GM21786 (cell line): ENCODE measurements at regions not wholly inside any gene's neighbourhood (a gene's known extent, or its start where the extent isn't known, plus 50 kb on each side); places are given as distances from the start of the nearest gene placed in this dataset.
"Not testable (repeated sequence)": the region's sequence is repeated elsewhere in the genome, so short reads cannot be mapped to it uniquely, and the experiment has no call there.

Experiments used
- ATAC-seq: cut with Tn5 transposase; IDR thresholded peaks from one replicate; pipeline ENCODE4 v1.9.1; 2021; ENCODE audit not compliant: unreplicated experiment

GRCh38 chr14:105635560-105635959 lies 109.2 kb downstream of the TMEM121 start:
- ATAC-seq: no peak

GRCh38 chr14:105636021-105636420 lies 109.6 kb downstream of the TMEM121 start:
- not testable (repeated sequence) for ATAC-seq

- ATAC-seq: no peak
Observed at GRCh38 chr14:105636935-105637334, 110.6 kb downstream of the TMEM121 start.

- not testable (repeated sequence) for ATAC-seq
Observed at GRCh38 chr14:105637345-105637744, 111.0 kb downstream of the TMEM121 start.

- not testable (repeated sequence) for ATAC-seq
Observed at GRCh38 chr14:105639969-105640931, 113.9 kb downstream of the TMEM121 start.

- no peak for ATAC-seq
Observed at GRCh38 chr14:105641075-105641937, 114.9 kb downstream of the TMEM121 start.

- ATAC-seq: not testable (repeated sequence)
Observed at GRCh38 chr14:105641951-105642350, 115.6 kb downstream of the TMEM121 start.

- not testable (repeated sequence) for ATAC-seq
Observed at GRCh38 chr14:105642486-105642885, 116.1 kb downstream of the TMEM121 start.

- ATAC-seq: not testable (repeated sequence)
Observed at GRCh38 chr14:105643406-105644052, 117.1 kb downstream of the TMEM121 start.

GRCh38 chr14:105644053-105644435 lies 117.7 kb downstream of the TMEM121 start:
- not testable (repeated sequence) for ATAC-seq

GRCh38 chr14:105644457-105644856 lies 118.1 kb downstream of the TMEM121 start:
- not testable (repeated sequence) for ATAC-seq

GRCh38 chr14:105644891-105645290 lies 118.5 kb downstream of the TMEM121 start:
- not testable (repeated sequence) for ATAC-seq

GRCh38 chr14:105645389-105645788 lies 119.0 kb downstream of the TMEM121 start:
- ATAC-seq: not testable (repeated sequence)

GRCh38 chr14:105646175-105646574 lies 119.8 kb downstream of the TMEM121 start:
- ATAC-seq: no peak

GRCh38 chr14:105646711-105647281 lies 120.4 kb downstream of the TMEM121 start:
- ATAC-seq: not testable (repeated sequence)

- ATAC-seq: not testable (repeated sequence)
Observed at GRCh38 chr14:105647426-105647783, 121.0 kb downstream of the TMEM121 start.

- ATAC-seq: no peak
Observed at GRCh38 chr14:105647784-105648608, 121.6 kb downstream of the TMEM121 start.

GRCh38 chr14:105648609-105649535 lies 122.5 kb downstream of the TMEM121 start:
- not testable (repeated sequence) for ATAC-seq

- ATAC-seq: not testable (repeated sequence)
Observed at GRCh38 chr14:105652317-105652716, 125.9 kb downstream of the TMEM121 start.
